ENCODE measurements at regions not wholly inside any gene's neighbourhood (a gene's known extent, or its start where the extent isn't known, plus 50 kb on each side); places are given as distances from the start of the nearest gene placed in this dataset.

DNA sequence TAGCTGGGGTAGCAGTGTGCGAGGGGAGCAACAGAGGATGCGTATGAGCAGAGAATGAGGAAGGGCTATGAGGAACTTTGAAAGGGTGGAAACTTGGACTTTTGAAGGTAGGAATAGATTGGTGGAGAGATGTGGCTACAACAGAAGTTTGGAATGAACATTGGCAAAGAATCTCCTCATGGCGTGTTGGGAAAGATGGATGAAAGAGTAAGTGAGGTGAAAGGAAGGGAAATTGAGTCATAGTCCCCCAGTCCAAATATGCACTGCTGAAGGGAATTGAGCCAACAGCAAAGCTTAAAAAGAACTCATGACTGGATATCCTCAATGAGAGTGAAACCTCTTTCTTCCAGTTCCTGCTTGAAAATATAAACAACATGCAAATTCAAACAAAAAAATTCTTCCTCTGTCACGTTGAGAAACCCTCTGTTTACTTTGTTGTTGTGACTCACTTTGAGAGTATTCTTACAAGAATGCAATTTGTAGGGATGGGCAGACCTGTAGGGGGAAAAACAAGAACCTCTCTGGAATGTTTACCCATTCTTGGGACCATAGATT, 313.2 kb upstream of the KCNJ16 start:
- no peaks in the 10 kb centered on the region for H3K9me3 ChIP-seq (ENCODE audit: control insufficient read depth in 2 of 2, low read length in 2 of 2)
- no peaks in the 10 kb centered on the region for H3K4me1 ChIP-seq (ENCODE audit: control insufficient read depth, insufficient read depth, low read length)
- no peaks in the 10 kb centered on the region for H3K36me3 ChIP-seq (ENCODE audit: control insufficient read depth in 2 of 2, insufficient read depth in 2 of 2, low read length in 2 of 2)
- peak overlapping the region in 1 of 2 donors; percentile 15 for H3K4me3 ChIP-seq (ENCODE audit: low read length in 2 of 2)
- no peak overlapping the region for H3K9ac ChIP-seq (ENCODE audit: low read length in 2 of 2)
- no peak overlapping the region for H3K27ac ChIP-seq (ENCODE audit: low read length)
- H3K27me3 ChIP-seq (ENCODE audit: control insufficient read depth in 1 of 2, insufficient read depth in 2 of 2, low read length in 2 of 2): no peaks in the 10 kb centered on the region

DNA sequence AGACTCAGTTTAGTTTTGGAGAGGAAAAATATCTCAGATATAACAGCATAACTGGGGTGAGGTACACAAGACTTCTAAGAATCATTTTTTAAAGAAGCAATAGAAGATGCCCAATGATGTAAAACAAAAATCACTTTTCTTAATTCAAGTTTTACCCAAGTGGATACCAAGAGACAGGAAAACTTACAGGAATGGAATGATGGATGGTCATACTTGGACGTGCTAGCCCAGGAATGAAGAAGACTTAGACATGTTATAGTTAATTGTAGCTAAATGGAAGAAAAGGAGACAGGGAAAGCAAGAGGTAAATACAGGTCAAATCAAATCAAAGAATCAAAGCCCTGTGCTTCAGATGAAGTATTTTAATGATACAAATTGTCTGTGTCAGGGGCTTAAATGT, 312.7 kb upstream of the KCNJ16 start:
- Histone ChIP-seq H3K9me3 (ENCODE audit: control insufficient read depth in 2 of 2, low read length in 2 of 2) (no peaks in the 10 kb centered on the region), H3K27me3 (ENCODE audit: control insufficient read depth in 1 of 2, insufficient read depth in 2 of 2, low read length in 2 of 2) (no peaks in the 10 kb centered on the region), H3K27ac (ENCODE audit: low read length) (no peak overlapping the region), H3K4me1 (ENCODE audit: control insufficient read depth, insufficient read depth, low read length) (no peaks in the 10 kb centered on the region), H3K36me3 (ENCODE audit: control insufficient read depth in 2 of 2, insufficient read depth in 2 of 2, low read length in 2 of 2) (no peaks in the 10 kb centered on the region), H3K4me3 (ENCODE audit: low read length in 2 of 2) (no peak overlapping the region), H3K9ac (ENCODE audit: low read length in 2 of 2) (no peak overlapping the region)

- Histone ChIP-seq H3K27ac (ENCODE audit: low read length) (no peak overlapping the region), H3K4me1 (ENCODE audit: control insufficient read depth, insufficient read depth, low read length) (no peaks in the 10 kb centered on the region), H3K27me3 (ENCODE audit: control insufficient read depth in 1 of 2, insufficient read depth in 2 of 2, low read length in 2 of 2) (no peaks in the 10 kb centered on the region), H3K9me3 (ENCODE audit: control insufficient read depth in 2 of 2, low read length in 2 of 2) (no peaks in the 10 kb centered on the region), H3K4me3 (ENCODE audit: low read length in 2 of 2) (no peak overlapping the region), H3K9ac (ENCODE audit: low read length in 2 of 2) (no peak overlapping the region), H3K36me3 (ENCODE audit: control insufficient read depth in 2 of 2, insufficient read depth in 2 of 2, low read length in 2 of 2) (no peaks in the 10 kb centered on the region)
These were observed 312.3 kb upstream of the KCNJ16 start for GRCh38 chr17:69762766-69763165.

GRCh38 chr17:69763503-69763902, 311.5 kb upstream of the KCNJ16 start:
- no peaks in the 10 kb centered on the region for H3K9me3 ChIP-seq (ENCODE audit: control insufficient read depth in 2 of 2, low read length in 2 of 2)
- H3K36me3 ChIP-seq (ENCODE audit: control insufficient read depth in 2 of 2, insufficient read depth in 2 of 2, low read length in 2 of 2): no peaks in the 10 kb centered on the region
- H3K4me3 ChIP-seq (ENCODE audit: low read length in 2 of 2): no peak overlapping the region
- no peak overlapping the region for H3K9ac ChIP-seq (ENCODE audit: low read length in 2 of 2)
- no peak overlapping the region for H3K27ac ChIP-seq (ENCODE audit: low read length)
- H3K4me1 ChIP-seq (ENCODE audit: control insufficient read depth, insufficient read depth, low read length): no peaks in the 10 kb centered on the region
- no peaks in the 10 kb centered on the region for H3K27me3 ChIP-seq (ENCODE audit: control insufficient read depth in 1 of 2, insufficient read depth in 2 of 2, low read length in 2 of 2)

DNA sequence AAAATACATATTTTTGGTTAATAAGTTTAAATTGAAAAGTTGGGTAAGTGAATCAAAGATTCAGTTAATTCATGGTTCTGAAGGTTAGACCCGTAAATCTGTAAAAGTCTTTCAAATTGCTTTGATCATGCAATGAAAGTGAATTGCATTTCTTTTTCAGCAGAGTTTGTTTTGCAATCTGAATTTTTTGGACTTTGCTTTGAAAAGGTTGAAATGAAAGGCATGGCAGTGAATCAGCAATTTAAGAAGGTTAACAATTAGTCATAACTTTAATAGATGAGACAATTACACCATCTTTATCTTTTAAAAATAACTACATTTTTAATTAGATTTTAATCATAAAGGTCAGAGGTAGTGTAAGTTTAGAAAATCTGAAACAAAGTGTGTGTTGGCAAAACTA, 310.9 kb upstream of the KCNJ16 start:
- no peaks in the 10 kb centered on the region for H3K9me3 ChIP-seq (ENCODE audit: control insufficient read depth in 2 of 2, low read length in 2 of 2)
- H3K4me3 ChIP-seq (ENCODE audit: low read length in 2 of 2): no peak overlapping the region

DNA sequence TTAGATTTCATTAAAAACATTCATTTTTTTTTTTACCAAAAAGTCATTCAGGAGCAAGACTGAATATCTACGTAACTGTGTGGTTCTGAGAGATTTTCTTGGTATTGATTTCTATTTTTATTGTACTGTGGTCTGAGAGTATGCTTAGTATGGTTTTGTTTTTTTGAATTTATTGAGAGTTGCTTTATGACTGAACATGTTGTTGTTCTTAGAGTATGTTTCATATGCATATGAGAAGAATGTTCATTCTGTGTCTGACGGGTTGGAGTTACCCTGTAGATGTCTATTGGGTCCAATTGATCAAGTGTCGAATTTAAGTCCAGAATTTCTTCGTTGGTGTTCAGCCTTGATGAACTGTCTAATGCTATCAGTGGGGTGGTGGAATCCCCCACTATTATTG, 306.0 kb upstream of the KCNJ16 start:
- H3K9me3 ChIP-seq (ENCODE audit: control insufficient read depth in 2 of 2, low read length in 2 of 2): no peaks in the 10 kb centered on the region
- H3K4me1 ChIP-seq (ENCODE audit: control insufficient read depth, insufficient read depth, low read length): no peaks in the 10 kb centered on the region
- no peak overlapping the region for H3K27ac ChIP-seq (ENCODE audit: low read length)
- H3K36me3 ChIP-seq (ENCODE audit: control insufficient read depth in 2 of 2, insufficient read depth in 2 of 2, low read length in 2 of 2): no peaks in the 10 kb centered on the region
- H3K27me3 ChIP-seq (ENCODE audit: control insufficient read depth in 1 of 2, insufficient read depth in 2 of 2, low read length in 2 of 2): no peaks in the 10 kb centered on the region
- no peak overlapping the region for H3K9ac ChIP-seq (ENCODE audit: low read length in 2 of 2)
- no peak overlapping the region for H3K4me3 ChIP-seq (ENCODE audit: low read length in 2 of 2)

More for the DNA sequence above, 310.9 kb upstream of the KCNJ16 start:
- H3K4me1 ChIP-seq (ENCODE audit: control insufficient read depth, insufficient read depth, low read length): no peaks in the 10 kb centered on the region
- H3K27ac ChIP-seq (ENCODE audit: low read length): no peak overlapping the region
- no peaks in the 10 kb centered on the region for H3K36me3 ChIP-seq (ENCODE audit: control insufficient read depth in 2 of 2, insufficient read depth in 2 of 2, low read length in 2 of 2)
- no peaks in the 10 kb centered on the region for H3K27me3 ChIP-seq (ENCODE audit: control insufficient read depth in 1 of 2, insufficient read depth in 2 of 2, low read length in 2 of 2)
- no peak overlapping the region for H3K9ac ChIP-seq (ENCODE audit: low read length in 2 of 2)

DNA sequence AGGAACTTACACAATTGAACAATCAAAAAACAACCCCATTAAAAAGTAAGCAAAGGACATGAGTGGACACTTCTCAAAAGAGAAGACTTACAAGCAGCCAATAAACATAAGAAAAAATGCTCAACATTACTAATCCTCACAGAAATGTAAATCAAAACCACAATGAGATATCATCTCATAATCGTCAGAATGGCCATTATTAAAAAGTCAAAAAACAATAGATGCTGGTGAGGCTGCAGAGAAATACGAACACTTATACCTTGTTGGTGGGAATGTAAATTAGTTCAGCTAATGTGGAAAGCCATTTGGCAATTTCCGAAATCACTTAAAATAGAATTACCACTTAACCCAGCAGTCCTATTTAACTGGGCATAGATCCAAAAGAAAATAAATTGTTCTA, 301.9 kb upstream of the KCNJ16 start:
- Histone ChIP-seq H3K4me1 (ENCODE audit: control insufficient read depth, insufficient read depth, low read length) (no peaks in the 10 kb centered on the region), H3K27ac (ENCODE audit: low read length) (no peak overlapping the region), H3K27me3 (ENCODE audit: control insufficient read depth in 1 of 2, insufficient read depth in 2 of 2, low read length in 2 of 2) (no peaks in the 10 kb centered on the region), H3K36me3 (ENCODE audit: control insufficient read depth in 2 of 2, insufficient read depth in 2 of 2, low read length in 2 of 2) (no peaks in the 10 kb centered on the region), H3K9me3 (ENCODE audit: control insufficient read depth in 2 of 2, low read length in 2 of 2) (no peaks in the 10 kb centered on the region), H3K9ac (ENCODE audit: low read length in 2 of 2) (no peak overlapping the region), H3K4me3 (ENCODE audit: low read length in 2 of 2) (no peak overlapping the region)

DNA sequence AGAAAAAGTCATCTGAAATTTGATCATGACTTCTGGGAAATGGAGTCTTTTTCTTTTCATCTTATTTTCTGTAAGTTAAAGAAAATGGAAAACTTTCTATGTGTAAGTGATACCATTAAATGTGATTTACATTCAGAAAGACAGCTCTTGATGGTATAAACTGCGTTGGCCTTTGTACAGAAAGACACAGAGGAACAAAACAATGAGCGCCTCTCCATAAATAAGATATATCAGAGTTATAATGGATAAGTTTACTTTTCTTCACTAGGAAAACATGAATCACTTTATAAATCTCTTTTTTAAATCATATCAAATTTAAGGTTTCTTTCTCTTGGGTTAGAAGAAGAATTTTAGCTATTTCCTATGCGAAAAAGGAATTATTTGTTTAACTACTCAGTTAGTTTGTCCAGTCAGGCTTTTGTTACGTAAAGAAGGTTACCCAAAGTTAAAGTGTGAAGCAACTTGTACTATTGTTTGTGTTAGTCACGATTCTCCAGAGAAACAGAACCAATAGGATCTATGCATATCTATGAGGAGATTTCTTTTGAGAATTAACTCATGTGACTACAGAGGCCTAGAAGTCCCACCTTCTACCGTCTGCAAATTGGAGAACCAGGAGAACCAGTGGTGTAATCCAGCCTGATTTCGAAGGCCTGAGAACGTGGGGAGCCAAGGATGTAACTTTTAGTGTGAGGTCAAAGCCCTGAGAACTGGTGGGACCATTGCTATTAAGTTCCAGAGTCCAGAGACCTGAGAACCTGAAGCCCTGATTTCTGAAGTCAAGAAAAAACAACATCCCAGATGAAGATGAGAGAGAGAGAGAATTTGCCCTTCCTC, 295.4 kb upstream of the KCNJ16 start:
- Histone ChIP-seq H3K4me1 (ENCODE audit: control insufficient read depth, insufficient read depth, low read length) (no peaks in the 10 kb centered on the region), H3K27ac (ENCODE audit: low read length) (no peak overlapping the region), H3K27me3 (ENCODE audit: control insufficient read depth in 1 of 2, insufficient read depth in 2 of 2, low read length in 2 of 2) (no peaks in the 10 kb centered on the region), H3K4me3 (ENCODE audit: low read length in 2 of 2) (no peak overlapping the region), H3K36me3 (ENCODE audit: control insufficient read depth in 2 of 2, insufficient read depth in 2 of 2, low read length in 2 of 2) (no peaks in the 10 kb centered on the region), H3K9me3 (ENCODE audit: control insufficient read depth in 2 of 2, low read length in 2 of 2) (no peaks in the 10 kb centered on the region), H3K9ac (ENCODE audit: low read length in 2 of 2) (no peak overlapping the region)

- Histone ChIP-seq H3K9ac (ENCODE audit: low read length in 2 of 2) (no peak overlapping the region), H3K4me3 (ENCODE audit: low read length in 2 of 2) (no peak overlapping the region), H3K27ac (ENCODE audit: low read length) (no peak overlapping the region), H3K4me1 (ENCODE audit: control insufficient read depth, insufficient read depth, low read length) (no peaks in the 10 kb centered on the region), H3K36me3 (ENCODE audit: control insufficient read depth in 2 of 2, insufficient read depth in 2 of 2, low read length in 2 of 2) (no peaks in the 10 kb centered on the region), H3K9me3 (ENCODE audit: control insufficient read depth in 2 of 2, low read length in 2 of 2) (no peaks in the 10 kb centered on the region), H3K27me3 (ENCODE audit: control insufficient read depth in 1 of 2, insufficient read depth in 2 of 2, low read length in 2 of 2) (no peaks in the 10 kb centered on the region)
These were observed 291.2 kb upstream of the KCNJ16 start for GRCh38 chr17:69783865-69784264.

- Histone ChIP-seq H3K9ac (ENCODE audit: low read length in 2 of 2) (no peak overlapping the region), H3K4me3 (ENCODE audit: low read length in 2 of 2) (no peak overlapping the region), H3K36me3 (ENCODE audit: control insufficient read depth in 2 of 2, insufficient read depth in 2 of 2, low read length in 2 of 2) (no peaks in the 10 kb centered on the region), H3K27ac (ENCODE audit: low read length) (no peak overlapping the region), H3K9me3 (ENCODE audit: control insufficient read depth in 2 of 2, low read length in 2 of 2) (no peaks in the 10 kb centered on the region), H3K4me1 (ENCODE audit: control insufficient read depth, insufficient read depth, low read length) (no peaks in the 10 kb centered on the region), H3K27me3 (ENCODE audit: control insufficient read depth in 1 of 2, insufficient read depth in 2 of 2, low read length in 2 of 2) (no peaks in the 10 kb centered on the region)
These were observed 286.1 kb upstream of the KCNJ16 start for GRCh38 chr17:69788957-69789356.

- H3K4me1 ChIP-seq (ENCODE audit: control insufficient read depth, insufficient read depth, low read length): no peaks in the 10 kb centered on the region
- H3K9me3 ChIP-seq (ENCODE audit: control insufficient read depth in 2 of 2, low read length in 2 of 2): peaks cover 0 to 2% of the 10 kb centered on the region in 2 donors
- H3K4me3 ChIP-seq (ENCODE audit: low read length in 2 of 2): no peak overlapping the region
- H3K27ac ChIP-seq (ENCODE audit: low read length): no peak overlapping the region
- no peaks in the 10 kb centered on the region for H3K36me3 ChIP-seq (ENCODE audit: control insufficient read depth in 2 of 2, insufficient read depth in 2 of 2, low read length in 2 of 2)
- H3K9ac ChIP-seq (ENCODE audit: low read length in 2 of 2): no peak overlapping the region
- H3K27me3 ChIP-seq (ENCODE audit: control insufficient read depth in 1 of 2, insufficient read depth in 2 of 2, low read length in 2 of 2): no peaks in the 10 kb centered on the region
These were observed 278.9 kb upstream of the KCNJ16 start for GRCh38 chr17:69796078-69796477.
